HG03280 (cell line): ENCODE measurements at regions not wholly inside any gene's neighbourhood (a gene's known extent, or its start where the extent isn't known, plus 50 kb on each side); places are given as distances from the start of the nearest gene placed in this dataset.

ENCODE experiments used
- ATAC-seq: cut with Tn5 transposase; IDR thresholded peaks from one replicate; pipeline ENCODE4 v1.9.1; 2021; ENCODE audit warnings: mild to moderate bottlenecking, moderate library complexity; ENCODE audit not compliant: unreplicated experiment

DNA sequence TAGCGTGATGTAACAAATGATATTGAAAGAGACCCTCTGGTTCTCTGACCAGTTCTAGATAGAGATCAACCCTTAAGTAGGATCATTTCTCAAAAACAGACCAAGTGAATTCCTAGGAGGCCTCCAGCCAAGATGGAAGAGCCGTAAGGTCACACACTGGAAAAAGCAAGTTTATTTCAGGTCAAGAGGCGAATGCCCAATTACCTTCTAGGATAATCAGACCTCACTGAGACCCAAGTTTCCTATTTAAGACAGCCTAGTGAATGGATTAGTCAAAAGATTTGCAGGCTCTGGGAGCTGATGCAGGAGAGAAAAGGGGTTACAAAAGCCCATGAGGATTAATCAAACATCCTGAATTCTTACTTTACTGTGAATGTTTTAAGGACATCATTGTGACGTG, 486.1 kb upstream of the NRP1 start:
- no peak for ATAC-seq

DNA sequence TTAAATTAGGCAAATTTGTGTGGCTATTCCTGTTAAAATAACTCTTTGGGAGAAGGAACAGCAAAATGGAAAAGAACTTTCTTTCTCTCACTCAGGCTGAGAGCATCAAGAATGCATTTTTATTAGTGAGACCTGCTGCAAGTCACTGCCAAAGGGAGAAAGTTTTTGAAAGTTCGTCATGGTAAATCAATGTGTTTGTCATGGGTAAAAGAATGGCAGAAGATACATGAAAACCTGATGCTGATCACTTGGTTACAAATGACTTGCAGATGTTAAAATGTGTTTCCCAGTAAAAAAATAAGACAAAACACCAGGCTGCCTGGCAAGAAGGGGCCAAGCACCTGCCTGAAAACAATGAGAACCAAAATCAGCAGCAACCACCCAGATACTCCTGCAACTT, 484.7 kb upstream of the NRP1 start:
- no peak for ATAC-seq

DNA sequence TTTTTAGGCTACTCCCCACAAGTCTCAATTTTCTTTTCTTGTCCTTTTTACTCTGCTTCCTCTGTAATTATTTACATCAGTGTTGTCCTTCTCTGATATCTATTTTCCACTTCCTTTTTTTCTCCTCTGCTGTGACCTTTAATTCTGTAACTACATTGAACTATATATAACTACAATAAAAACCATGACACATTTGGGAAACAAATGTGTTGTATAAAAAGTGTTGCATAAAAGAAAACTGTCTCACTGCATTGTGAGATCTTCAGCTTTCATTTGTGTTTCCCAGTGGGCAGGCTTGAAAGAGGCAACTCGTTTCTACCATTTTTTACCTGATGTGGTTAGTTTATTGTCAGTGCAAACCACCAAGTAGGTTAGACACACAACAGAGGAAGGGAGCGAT, 483.9 kb upstream of the NRP1 start:
- no peak for ATAC-seq

DNA sequence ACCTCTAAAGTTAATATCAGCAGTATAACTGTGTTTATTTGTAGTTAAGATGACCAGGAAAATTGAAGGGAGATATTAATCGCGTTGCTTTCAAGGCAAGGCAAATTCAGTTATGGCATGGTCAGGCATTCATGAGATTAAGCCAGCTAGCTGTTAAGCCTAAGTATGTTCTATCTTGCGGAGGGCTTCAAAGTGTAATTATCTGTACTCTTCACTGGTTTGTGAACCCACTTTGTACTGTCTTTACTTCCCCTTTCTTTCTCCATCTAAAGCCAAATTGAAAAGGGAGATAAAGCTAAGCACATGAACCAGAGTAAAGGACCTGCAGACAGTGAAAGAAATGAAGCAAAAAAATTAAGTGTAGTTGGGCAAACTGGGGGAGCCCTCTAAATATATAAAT, 483.1 kb upstream of the NRP1 start:
- ATAC-seq, result no peak

DNA sequence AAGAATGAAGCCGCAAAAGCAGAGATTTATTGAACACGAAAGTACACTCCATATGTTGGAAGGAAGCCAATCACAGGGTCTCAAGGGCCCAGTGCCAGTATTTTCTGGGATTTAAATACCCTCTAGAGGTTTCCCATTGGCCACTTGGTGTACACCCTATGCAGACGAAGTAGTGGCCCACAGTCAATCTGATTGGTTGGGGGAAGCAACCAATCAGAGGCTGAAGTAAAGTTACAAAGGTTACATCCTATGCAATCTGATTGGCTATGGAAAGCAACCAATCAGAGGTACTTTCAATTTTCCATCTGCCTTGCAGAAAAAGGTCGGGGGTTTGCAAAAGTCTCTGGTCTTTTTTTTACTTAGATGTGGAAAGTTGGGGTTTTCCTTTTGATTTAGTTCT, 481.3 kb upstream of the NRP1 start:
- no peak for ATAC-seq

DNA sequence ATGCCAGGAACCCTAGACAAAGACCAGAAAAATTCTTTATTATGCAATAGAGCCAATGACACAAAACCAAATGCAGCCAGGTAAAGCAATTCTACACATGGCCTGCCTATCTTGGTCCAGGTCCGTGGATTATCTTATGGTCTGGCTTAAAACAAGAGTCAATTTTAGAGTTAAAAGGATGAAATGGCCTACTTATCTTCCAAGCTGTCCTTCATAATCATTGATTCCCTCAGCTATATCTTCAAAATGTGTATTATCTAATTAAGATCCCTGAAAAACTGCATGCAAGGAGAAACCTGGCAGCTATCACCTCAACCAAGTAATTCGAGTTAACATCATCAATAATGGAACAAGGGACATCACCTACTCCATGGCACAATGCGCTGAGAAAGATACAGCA, 479.4 kb upstream of the NRP1 start:
- ATAC-seq, result no peak

DNA sequence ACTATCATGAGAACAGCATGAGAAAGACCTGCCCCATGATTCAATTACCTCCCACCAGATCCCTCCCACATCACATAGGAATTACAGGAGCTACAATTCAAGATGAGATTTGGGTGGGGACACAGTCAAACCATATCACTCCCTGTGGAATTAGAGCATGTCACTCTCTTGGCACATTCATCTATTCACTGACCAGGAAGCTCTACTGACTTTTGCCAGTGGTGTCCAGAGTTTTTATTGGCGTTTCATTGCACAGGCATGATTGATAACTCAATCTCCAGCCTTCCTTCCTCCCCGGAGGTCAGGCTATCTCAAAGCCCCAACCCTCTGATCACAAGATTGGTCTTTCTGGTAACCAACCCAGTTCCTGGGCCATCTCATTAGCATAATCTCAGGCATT, 478.9 kb upstream of the NRP1 start:
- no peak for ATAC-seq

DNA sequence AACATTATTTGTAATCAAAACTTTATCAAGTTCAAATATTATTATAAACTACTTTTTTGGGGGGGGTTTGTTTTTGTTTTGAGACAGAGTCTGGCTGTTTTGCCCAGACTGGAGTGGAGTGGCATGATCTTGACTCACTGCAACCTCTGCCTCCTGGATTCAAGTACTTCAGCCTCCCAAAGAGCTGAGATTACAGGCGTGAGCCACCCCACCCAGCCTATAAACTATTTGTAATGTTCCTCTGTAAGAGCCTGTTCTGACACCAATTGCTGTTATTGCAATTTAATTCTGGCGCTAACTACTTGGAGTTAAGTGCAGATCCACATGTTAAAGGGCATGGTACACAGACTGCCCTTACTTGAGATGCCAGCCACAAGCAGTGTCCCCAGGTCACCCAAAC, 478.1 kb upstream of the NRP1 start:
- ATAC-seq, result no peak

DNA sequence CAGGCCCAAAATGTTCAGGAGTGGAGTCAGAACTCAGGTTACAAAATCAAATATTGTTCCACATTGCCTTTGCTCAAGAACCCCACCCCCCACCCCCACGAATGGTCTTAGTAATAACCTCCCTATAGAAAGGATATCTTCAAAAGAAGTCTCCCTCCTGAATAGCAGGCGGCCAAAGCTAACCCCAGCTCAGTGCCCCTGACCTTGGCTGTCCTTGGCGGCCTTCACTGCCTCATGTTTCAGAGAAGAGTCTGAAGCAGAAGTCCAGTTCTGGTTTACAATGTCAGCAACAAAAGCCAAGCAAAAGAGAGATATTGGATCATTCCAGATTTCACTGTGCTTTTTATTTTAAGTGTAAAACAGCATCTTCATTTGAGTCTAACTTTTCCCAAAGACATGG, 476.5 kb upstream of the NRP1 start:
- no peak for ATAC-seq

DNA sequence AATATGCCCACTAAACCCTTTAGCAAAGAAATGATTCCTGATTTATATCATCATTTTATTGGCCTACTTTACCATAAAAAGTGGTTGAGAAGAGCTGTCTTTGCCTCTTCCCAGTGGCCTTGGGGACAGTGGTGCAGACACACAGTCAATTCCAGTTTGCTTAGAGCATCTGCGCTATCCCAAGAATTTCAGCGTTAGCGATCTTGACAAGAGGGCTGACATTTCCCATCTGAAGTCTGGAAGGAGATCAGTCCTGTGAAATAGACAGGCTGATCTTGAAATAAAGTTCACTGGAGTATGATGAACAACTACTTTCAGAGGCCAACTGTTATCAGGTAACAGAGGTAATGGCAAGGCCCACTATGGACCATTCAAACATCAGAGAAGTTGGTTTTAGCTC, 475.3 kb upstream of the NRP1 start:
- ATAC-seq, result no peak

DNA sequence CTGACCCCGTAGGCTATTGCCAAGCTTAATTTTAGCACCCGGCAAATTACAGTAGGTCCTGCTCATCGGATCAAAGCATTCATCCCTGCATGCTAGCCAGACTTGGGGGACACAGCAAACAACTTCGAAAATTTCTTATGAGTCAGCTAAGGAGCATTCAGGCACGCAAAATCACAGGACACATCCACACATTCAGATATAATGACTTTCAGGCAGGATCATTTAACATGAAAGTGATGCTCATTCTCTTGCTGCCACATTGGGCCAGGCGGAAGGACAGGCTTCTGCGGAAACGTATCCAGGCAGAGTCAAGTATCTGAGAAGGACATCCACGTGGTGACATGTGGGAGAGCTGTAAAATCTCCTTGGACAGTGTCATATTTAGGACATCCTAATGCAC, 474.0 kb upstream of the NRP1 start:
- ATAC-seq, result no peak

DNA sequence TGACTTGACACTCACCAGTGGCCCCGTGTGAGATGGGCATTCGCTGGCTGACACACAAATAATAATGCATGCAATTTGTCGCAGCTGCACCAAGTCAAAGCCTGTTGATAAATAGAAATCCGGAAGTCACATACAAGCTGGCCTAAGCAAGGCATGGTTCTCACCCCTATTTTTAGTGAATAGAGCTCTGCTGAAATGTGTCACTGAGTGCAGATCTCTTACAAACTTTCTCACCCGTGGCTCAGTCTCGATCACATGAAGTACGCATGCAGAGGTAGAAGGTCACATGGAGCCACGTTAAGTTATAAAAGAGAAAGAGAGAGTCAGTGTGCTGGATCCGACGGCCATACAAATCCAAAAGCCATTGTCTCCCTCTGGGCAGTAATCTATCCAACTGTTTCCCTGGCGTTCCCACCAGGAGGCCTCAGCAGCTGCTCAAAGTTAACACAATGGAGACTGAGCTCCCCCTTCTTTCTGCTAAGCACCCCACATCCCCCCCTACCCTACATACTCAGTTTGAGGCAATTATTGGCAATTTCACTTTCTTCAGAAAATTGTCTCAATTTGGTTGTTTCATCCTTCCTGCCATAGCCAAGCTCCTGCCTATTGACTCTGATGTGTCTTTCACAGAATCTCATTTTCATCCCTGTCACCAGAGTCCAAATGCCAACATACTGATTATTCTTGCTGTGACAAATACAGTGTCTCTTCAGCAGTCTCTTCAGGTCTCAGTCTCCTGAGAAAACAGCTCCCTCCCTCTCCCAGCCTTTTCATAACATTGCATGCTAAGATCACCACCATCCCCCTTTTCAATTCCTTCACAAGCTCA, 473.3 kb upstream of the NRP1 start:
- ATAC-seq, result no peak

DNA sequence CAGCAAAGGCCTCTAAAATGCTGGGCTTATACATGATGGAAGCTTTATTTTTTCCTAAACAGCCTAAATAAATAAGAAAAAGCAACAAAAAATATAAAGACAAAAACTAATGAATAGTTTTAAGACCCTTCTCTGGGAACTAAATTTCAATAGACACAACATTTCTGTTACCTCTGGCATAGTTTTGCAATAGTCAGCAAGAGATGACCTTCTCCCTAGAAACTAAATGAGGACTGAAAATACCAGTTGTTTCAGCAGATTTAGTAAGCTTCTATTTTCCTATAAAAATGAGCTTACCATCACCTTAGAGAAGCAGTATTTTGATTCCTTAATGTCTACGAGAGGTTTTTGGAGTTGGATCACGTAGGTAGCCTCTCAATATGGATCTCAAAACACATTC, 471.4 kb upstream of the NRP1 start:
- ATAC-seq, result no peak

DNA sequence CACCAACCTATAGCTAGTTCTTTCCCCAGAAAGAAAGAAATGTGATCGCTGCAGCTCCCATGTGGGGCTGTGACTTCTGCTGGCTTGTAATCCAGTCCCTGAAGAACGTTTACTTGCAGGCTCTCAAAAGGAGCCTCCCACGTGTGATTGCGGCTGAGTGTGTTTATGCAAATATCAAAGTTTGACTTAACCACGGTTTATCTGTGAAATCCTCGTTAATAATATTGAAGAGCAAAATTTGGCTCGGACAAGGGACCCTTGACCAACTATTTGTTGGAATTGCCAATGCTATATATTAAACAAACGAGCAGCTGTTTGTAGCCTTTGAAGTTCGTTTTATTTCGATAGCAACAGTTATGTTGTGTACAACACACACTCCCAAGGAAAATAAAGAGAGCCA, 470.1 kb upstream of the NRP1 start:
- no peak for ATAC-seq

DNA sequence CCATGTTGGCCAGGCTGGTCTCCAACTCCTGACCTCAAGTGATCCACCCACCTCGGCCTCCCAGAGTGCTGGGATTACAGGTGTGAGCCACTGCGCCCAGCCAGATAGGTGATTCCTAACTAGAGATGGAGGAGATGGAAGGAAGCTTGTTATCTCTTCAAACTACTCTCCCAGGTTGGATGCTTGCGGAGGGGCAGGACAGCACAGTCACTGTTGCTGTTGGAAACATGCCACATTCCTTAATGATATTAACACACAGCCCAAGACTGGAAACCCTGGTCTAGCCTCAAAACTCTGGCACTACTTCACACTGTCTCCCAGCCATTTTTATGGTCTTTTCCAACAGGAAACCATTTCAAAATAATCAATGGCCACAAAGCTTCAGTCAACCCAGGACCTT, 468.8 kb upstream of the NRP1 start:
- no peak for ATAC-seq

DNA sequence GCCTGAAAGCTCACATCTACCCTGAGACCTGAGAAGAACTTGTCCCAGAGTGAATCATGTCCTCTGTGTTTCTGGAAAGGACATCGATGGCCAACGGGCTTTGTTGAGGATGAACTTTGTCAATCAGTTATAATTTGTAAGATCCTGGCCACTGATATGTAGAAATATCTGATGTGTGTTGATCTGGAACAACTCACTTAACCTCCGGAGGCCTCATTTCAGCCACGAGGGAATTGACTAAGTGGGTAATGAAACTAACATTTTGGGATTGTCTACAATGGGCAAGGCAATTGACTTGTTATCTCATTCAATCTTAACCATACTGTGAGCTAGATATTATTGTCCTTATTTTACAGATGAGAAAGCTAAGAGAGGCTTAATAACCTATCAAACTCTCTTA, 468.1 kb upstream of the NRP1 start:
- no peak for ATAC-seq

DNA sequence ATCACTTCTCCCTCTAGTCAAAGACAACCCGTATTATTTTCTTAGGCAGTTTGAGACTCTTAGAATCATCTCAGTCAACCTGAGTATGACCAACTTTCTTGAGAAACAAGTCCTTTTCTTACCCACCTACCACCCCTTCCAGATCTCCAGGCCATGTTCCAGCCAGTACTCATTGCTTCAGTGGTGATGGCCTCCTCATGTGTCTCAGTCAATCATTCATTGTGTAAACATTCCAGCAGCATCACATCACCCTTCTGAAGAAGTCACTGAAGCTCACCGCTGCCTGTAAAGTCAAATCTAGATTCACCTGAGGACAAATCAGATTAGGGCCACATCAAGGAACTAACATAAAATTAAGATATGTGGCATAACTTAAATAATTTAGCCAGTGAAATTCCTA, 467.2 kb upstream of the NRP1 start:
- no peak for ATAC-seq

DNA sequence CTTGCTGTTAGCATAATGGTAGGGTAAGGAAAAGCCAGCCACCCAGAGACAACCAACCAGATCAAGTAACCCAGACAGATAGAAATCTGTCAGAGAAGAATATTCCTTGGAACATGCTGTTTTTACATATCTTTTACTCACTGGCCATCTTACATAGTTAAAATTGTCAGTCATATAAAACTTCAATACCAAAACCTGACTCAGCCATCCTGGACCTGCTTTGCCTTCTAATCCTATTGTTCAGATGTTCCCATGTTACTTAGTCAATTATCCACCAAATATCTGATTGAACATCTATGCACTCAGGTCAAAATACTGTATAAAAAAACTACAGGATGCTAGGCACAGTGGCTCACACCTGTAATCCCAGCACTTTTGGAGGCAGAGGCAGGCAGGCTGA, 466.5 kb upstream of the NRP1 start:
- ATAC-seq, result no peak

DNA sequence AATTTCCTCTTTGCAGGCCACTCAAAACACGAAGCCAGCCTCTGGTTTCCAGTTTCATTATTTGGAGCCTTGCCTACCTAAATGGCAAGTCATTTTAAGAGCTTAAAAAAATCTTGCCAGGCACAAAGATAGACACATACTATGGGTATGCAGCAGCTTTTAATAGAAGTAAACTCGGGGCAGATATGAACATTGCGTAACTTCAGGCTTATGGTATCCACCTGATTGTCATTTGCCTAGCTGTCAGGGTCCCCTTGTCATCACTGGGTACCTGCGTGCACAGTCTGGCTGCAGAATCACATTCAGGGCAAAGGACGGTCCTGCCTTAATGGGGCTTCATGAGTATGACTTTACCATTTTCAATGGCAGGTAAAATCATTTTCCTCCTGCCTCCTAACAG, 466.1 kb upstream of the NRP1 start:
- ATAC-seq, result no peak

DNA sequence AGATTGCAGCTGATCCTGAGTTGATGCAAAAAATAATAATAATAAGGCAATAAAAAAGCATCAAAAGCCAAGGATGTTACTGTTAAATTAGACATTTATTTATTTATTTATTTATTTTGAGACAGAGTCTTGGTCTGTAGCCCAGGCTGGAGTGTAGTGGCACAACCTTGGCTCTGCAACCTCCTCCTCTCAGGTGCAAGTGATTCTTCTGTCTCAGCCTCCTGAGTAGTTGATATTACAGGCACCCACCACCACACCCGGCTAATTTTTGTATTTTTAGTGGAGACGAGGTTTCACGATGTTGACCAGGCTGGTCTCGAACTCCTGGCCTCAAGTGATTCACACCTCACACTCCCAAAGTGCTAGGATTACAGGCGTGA, 465.5 kb upstream of the NRP1 start:
- ATAC-seq, result no peak

DNA sequence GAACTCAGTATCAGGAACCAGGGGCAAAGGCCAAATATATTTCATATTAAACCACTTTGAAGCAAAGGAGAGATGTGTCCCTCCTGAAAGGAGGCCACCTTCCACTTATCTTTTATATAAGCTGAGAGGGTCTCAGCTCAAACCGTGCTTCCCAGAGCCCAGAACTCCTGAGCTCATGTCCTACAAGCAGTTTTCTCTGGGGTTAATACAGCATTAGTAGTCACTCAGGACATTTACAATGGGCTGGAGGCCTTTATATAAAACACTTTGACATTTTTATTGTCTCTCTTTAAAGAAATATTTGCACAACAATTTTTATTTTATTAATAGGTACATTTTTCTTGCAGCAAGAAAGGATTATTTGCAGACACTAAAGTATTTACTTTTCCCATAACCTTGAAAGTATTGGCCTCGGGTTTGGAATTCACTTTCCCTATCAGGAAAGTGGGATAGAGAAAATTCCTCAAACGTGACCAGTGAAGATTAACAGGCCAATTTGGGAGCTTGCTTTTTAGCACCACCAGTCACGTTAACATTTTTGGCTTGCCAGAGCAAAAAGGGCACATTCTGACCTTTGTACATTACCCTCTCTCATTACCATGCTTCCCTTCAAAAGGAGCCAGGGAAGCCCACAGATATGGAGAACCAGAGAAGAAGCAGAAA, 464.9 kb upstream of the NRP1 start:
- no peak for ATAC-seq

DNA sequence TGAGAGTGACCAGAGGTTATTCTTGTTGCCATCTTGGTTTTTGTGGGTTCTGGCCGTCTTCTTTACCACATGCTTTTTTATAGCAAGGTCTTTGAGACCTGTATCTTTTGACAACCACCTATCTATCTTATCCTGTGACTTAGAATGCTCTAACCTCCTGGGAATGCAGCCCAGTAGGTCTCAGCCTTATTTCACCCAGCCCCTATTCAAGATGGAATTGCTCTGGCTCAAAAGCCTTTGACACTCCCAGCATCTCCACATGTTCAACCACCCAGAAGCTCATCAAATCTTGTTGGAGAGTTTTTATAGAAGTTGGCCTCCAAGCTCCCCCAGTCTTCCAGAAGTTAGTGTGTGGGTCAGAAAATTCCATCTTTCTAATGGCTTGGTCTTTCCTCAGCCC, 464.3 kb upstream of the NRP1 start:
- no peak for ATAC-seq

DNA sequence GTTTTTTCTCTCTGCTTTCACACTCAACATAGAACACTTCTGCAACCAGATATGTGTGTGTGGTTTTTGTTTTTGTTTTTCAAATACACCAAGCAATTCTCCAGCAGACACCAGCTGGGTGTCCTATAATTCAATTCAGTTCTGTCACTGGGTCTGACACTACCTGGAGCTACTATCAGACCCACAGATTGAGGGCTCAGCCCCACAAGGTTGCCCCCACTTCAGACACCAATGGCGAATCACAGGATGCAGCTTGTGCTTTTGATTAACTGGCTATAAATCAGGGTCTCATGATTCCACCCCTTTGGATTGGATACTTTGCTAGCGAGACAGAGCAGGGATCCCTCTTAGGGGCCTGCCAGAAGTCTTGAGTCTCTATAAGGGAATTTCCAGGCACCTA, 462.2 kb upstream of the NRP1 start:
- no peak for ATAC-seq
